A549 (cell line): ENCODE measurements at regions not wholly inside any gene's neighbourhood (a gene's known extent, or its start where the extent isn't known, plus 50 kb on each side); places are given as distances from the start of the nearest gene placed in this dataset.

ENCODE experiments used
- ATAC-seq, 2 experiments: fragments of 200-7000 bp in 1 of 2; fragments of >200 bp in 1 of 2; cut with Nextera tagmentation in 1 of 2; cut with Tn5 transposase in 1 of 2; 3 replicates each; pipeline versions ENCODE4 v1.8.0 to v1.9.1; 2018 to 2020; ENCODE audit warnings: mild to moderate bottlenecking in 1 of 2, moderate library complexity in 1 of 2
- CTCF ChIA-PET: fragments of 300-600 bp; sonication (Branson Sonifier 250); formaldehyde crosslinking; extraction: SDS; loops from one replicate; lab custom pipeline; 2021; ENCODE audit warnings: antibody characterized with exemption, inconsistent platforms; lab: Yijun Ruan, JAX
- POLR2A ChIA-PET: fragments of 350-600 bp; formaldehyde crosslinking; extraction: SDS; loops from one replicate; lab custom pipeline; 2021; ENCODE audit warnings: antibody characterized with exemption, inconsistent platforms; lab: Yijun Ruan, JAX
- DNase-seq, 2 experiments: peaks; one replicate each; pipeline versions ENCODE4 v3.0.0 to v3.0.0-alpha.2; 2011 to 2016; ENCODE audit warnings: low read depth in 1 of 2, low spot score in 1 of 2
- FAIRE-seq: peaks from 2 replicates; lab custom pipeline; 2011; peaks lifted over from hg19 to GRCh38; lab: Jason Lieb, UNC
- H3K27ac ChIP-seq, 2 experiments: fragments of >200 bp; sonication (Bioruptor Twin); formaldehyde crosslinking; 3 replicates each; pipeline ENCODE4 v1.5.1; 2016 to 2017
- H3K4me1 ChIP-seq: fragments of >200 bp; sonication (Bioruptor Twin); formaldehyde crosslinking; 3 replicates; pipeline ENCODE4 v1.6.1; 2016
- H3K4me2 ChIP-seq: fragments of >200 bp; sonication (Bioruptor Twin); formaldehyde crosslinking; 3 replicates; pipeline ENCODE4 v1.6.1; 2016
- H3K4me3 ChIP-seq: fragments of >200 bp; sonication (Bioruptor Twin); formaldehyde crosslinking; 3 replicates; pipeline ENCODE4 v1.5.1; 2016
- H3K9me3 ChIP-seq: fragments of >200 bp; sonication (Bioruptor Twin); formaldehyde crosslinking; 3 replicates; pipeline ENCODE4 v1.6.1; 2016
- ATOH8 ChIP-seq: fragments of 250-450 bp; sonication (Bioruptor Pico); IDR thresholded peaks from 2 replicates; pipeline ENCODE4 v1.5.0; 2020; ENCODE audit warnings: low read depth, mild to moderate bottlenecking, moderate library complexity
- BHLHE40 ChIP-seq: IDR thresholded peaks from 2 replicates; pipeline ENCODE4 v1.6.1; 2012; ENCODE audit warnings: low read depth, low read length, inconsistent platforms
- CBX8 ChIP-seq: fragments of 200-600 bp; sonication (generic); IDR thresholded peaks from 2 replicates; pipeline ENCODE4 v1.6.1; 2016
- CEBPB ChIP-seq, 2 experiments: fragments of >200 bp in 1 of 2; sonication (Bioruptor Twin) in 1 of 2; formaldehyde crosslinking in 1 of 2; IDR thresholded peaks; 2 replicates each; pipeline ENCODE4 v1.6.1; 2012 to 2016
- CHD4 ChIP-seq: fragments of 200-600 bp; sonication (generic); IDR thresholded peaks from 2 replicates; pipeline ENCODE4 v1.6.1; 2016; ENCODE audit warnings: antibody characterized with exemption, mild to moderate bottlenecking, borderline replicate concordance
- CTCF ChIP-seq: fragments of >200 bp; sonication (Bioruptor Twin); formaldehyde crosslinking; IDR thresholded peaks from 3 replicates; pipeline ENCODE4 v1.5.1; 2016
- EHF ChIP-seq: fragments of 250-450 bp; sonication (Bioruptor Pico); IDR thresholded peaks from 2 replicates; pipeline ENCODE4 v1.5.0; 2020; ENCODE audit warnings: mild to moderate bottlenecking
- ELK1 ChIP-seq: fragments of 150-350 bp; IDR thresholded peaks from 2 replicates; pipeline ENCODE4 v1.6.1; 2014; ENCODE audit warnings: low read depth, mild to moderate bottlenecking, low read length
- FOSB ChIP-seq: fragments of 250-450 bp; sonication (Bioruptor Pico); IDR thresholded peaks from 2 replicates; pipeline ENCODE4 v1.5.0; 2020; ENCODE audit warnings: mild to moderate bottlenecking, moderate library complexity
- GATA3 ChIP-seq: IDR thresholded peaks from 2 replicates; pipeline ENCODE4 v1.6.1; 2012; ENCODE audit warnings: borderline replicate concordance
- HDAC2 ChIP-seq: fragments of 200-600 bp; sonication (generic); IDR thresholded peaks from 2 replicates; pipeline ENCODE4 v1.6.1; 2016
- HEYL ChIP-seq: fragments of 250-450 bp; sonication (Bioruptor Pico); IDR thresholded peaks from 2 replicates; pipeline ENCODE4 v1.8.0; 2021; ENCODE audit warnings: mild to moderate bottlenecking, moderate library complexity
- HMGXB4 ChIP-seq: fragments of 250-450 bp; sonication (Bioruptor Pico); IDR thresholded peaks from 2 replicates; pipeline ENCODE4 v1.5.0; 2021; ENCODE audit warnings: mild to moderate bottlenecking, moderate library complexity, borderline replicate concordance
- HOXA7 ChIP-seq: fragments of 250-450 bp; sonication (Bioruptor Pico); IDR thresholded peaks from 2 replicates; pipeline ENCODE4 v1.5.0; 2020; ENCODE audit warnings: mild to moderate bottlenecking, moderate library complexity
- MAFK ChIP-seq: fragments of 450-650 bp; IDR thresholded peaks from 2 replicates; pipeline ENCODE4 v1.6.1; 2014; ENCODE audit not compliant: partially characterized antibody
- MAX ChIP-seq: IDR thresholded peaks from 2 replicates; pipeline ENCODE4 v1.6.1; 2012
- MAZ ChIP-seq: fragments of 150-350 bp; IDR thresholded peaks from 2 replicates; pipeline ENCODE4 v1.6.1; 2014; ENCODE audit warnings: antibody characterized with exemption, low read depth, low read length, borderline replicate concordance
- PBX3 ChIP-seq: IDR thresholded peaks from 2 replicates; pipeline ENCODE4 v1.6.1; 2012
- PHF8 ChIP-seq: fragments of 200-600 bp; sonication (generic); IDR thresholded peaks from 2 replicates; pipeline ENCODE4 v1.6.1; 2016; ENCODE audit warnings: low read depth, mild to moderate bottlenecking, antibody characterized with exemption, moderate library complexity, borderline replicate concordance
- POLR2A ChIP-seq: IDR thresholded peaks from 2 replicates; pipeline ENCODE4 v1.6.1; 2012; ENCODE audit warnings: mild to moderate bottlenecking, low read length
- RAD21 ChIP-seq, 2 experiments: fragments of >200 bp in 1 of 2; sonication (Bioruptor Twin) in 1 of 2; formaldehyde crosslinking in 1 of 2; IDR thresholded peaks in 1 of 2; conservative IDR thresholded peaks in 1 of 2; 2 replicates in 1 of 2; 3 replicates in 1 of 2; pipeline ENCODE4 v1.6.1; 2012 to 2018; ENCODE audit warnings: inconsistent platforms in 1 of 2
- RNF2 ChIP-seq: fragments of 200-600 bp; sonication (generic); IDR thresholded peaks from 2 replicates; pipeline ENCODE4 v1.6.1; 2016; ENCODE audit warnings: low read depth, mild to moderate bottlenecking, antibody characterized with exemption, moderate library complexity, borderline replicate concordance
- SMC3 ChIP-seq: fragments of >200 bp; sonication (Bioruptor Twin); formaldehyde crosslinking; IDR thresholded peaks from 3 replicates; pipeline ENCODE4 v1.6.1; 2018; ENCODE audit warnings: inconsistent platforms
- TFCP2L1 ChIP-seq: fragments of 250-450 bp; sonication (Bioruptor Pico); IDR thresholded peaks from 2 replicates; pipeline ENCODE4 v1.5.0; 2021; ENCODE audit warnings: mild to moderate bottlenecking
- ZFP36 ChIP-seq: fragments of 450-650 bp; IDR thresholded peaks from 2 replicates; pipeline ENCODE4 v1.6.1; 2014; ENCODE audit warnings: borderline replicate concordance; ENCODE audit not compliant: partially characterized antibody
- ZNF302 ChIP-seq: fragments of 250-450 bp; sonication (Bioruptor Pico); IDR thresholded peaks from 2 replicates; pipeline ENCODE4 v1.9.0; 2021; ENCODE audit warnings: inconsistent platforms, mild to moderate bottlenecking, moderate library complexity
- ZSCAN20 ChIP-seq: fragments of 250-450 bp; sonication (Bioruptor Pico); IDR thresholded peaks from 2 replicates; pipeline ENCODE4 v1.8.0; 2022; ENCODE audit warnings: mild to moderate bottlenecking, moderate library complexity
- WGBS: methylation state at CpG from one replicate; pipeline ENCODE4 v1.1.6; 2017; ENCODE audit errors: missing lambda C conversion rate; 5-methylcytosine and 5-hydroxymethylcytosine counted together

GRCh38 chr16:51490866-51491265 lies 339.8 kb upstream of the SALL1 start (continued):
- TF ChIP-seq CTCF, result no peak
- no peak for TF ChIP-seq ATOH8 (CRISPR knock-in tag)
- no peak for TF ChIP-seq MAZ
- no peak for TF ChIP-seq FOSB
- TF ChIP-seq HOXA7 (CRISPR knock-in tag), result no peak
- TF ChIP-seq ZSCAN20 (CRISPR knock-in tag), result no peak
- no peak for TF ChIP-seq EHF (CRISPR knock-in tag)
- TF ChIP-seq CBX8, result no peak
- no peak for TF ChIP-seq CEBPB (IDR thresholded peaks at IDR 0.05)
- no peak for TF ChIP-seq PHF8
- TF ChIP-seq, all 56 proteins: peak for 0

GRCh38 chr16:51487880-51488279 lies 336.8 kb upstream of the SALL1 start:
- H3K4me3 ChIP-seq, result no peak overlapping the region
- no peak for DNase-seq
- POLR2A ChIA-PET, result no interaction called here
- CTCF ChIA-PET, result no interaction called here
- no peak for ATAC-seq
- no peak overlapping the region for H3K27ac ChIP-seq
- H3K9me3 ChIP-seq, result 0 out of 3 replicates have a peak, but pooled peaks cover 3% of the 10 kb centered on the region
- TF ChIP-seq CHD4 (no peak), BHLHE40 (no peak), MAX (no peak), CEBPB (IDR thresholded peaks at IDR 0.05) (no peak)
- WGBS, result 15% methylated on average over 2 of the region's 2 CpGs
- H3K4me1 ChIP-seq, result no peaks in the 10 kb centered on the region
- H3K4me2 ChIP-seq, result no peak overlapping the region
- FAIRE-seq, result no peak

- H3K4me1 ChIP-seq, result no peaks in the 10 kb centered on the region
- TF ChIP-seq FOSB (no peak), ZNF302 (CRISPR knock-in tag) (no peak), ELK1 (no peak), HMGXB4 (no peak), TFCP2L1 (CRISPR knock-in tag) (no peak), PBX3 (no peak), ZFP36 (no peak), CEBPB (IDR thresholded peaks at IDR 0.05) (no peak), GATA3 (no peak), ZSCAN20 (CRISPR knock-in tag) (no peak), BHLHE40 (no peak), POLR2A (no peak), RAD21 (conservative IDR thresholded peaks at IDR 0.05 in 1 of 2, IDR thresholded peaks at IDR 0.05 in 1 of 2) (no peak), RNF2 (no peak), MAFK (no peak), HEYL (CRISPR knock-in tag) (no peak), HDAC2 (no peak), SMC3 (no peak)
- 67% methylated on average over 1 of the region's 1 CpG for WGBS
- no peak overlapping the region for H3K27ac ChIP-seq
- POLR2A ChIA-PET, result interaction anchor here (0.6 kb wide), 1 partner anchor 254 kb away, joined by 3 read pairs; no protein-coding TSS in a partner anchor
- CTCF ChIA-PET, result no interaction called here
- H3K4me2 ChIP-seq, result no peak overlapping the region
- FAIRE-seq, result no peak
- no peak overlapping the region for H3K4me3 ChIP-seq
- no peak for DNase-seq
- no peak for ATAC-seq
- H3K9me3 ChIP-seq, result no peaks in the 10 kb centered on the region
These were observed 323.5 kb upstream of the SALL1 start for GRCh38 chr16:51474414-51475091.
